ENCODE measurements at regions not wholly inside any gene's neighbourhood (a gene's known extent, or its start where the extent isn't known, plus 50 kb on each side); places are given as distances from the start of the nearest gene placed in this dataset.

GRCh38 chr4:13316354-13316753, 167.8 kb downstream of the RAB28 start:
- peak; percentile 36 to 58 for DNase-seq

GRCh38 chr4:13313856-13314255, 170.3 kb downstream of the RAB28 start:
- no peak for DNase-seq

GRCh38 chr4:13312264-13312663, 171.9 kb downstream of the RAB28 start:
- DNase-seq: no peak

- no peak for DNase-seq
Measured at GRCh38 chr4:13309751-13310150, 174.4 kb downstream of the RAB28 start.

GRCh38 chr4:13306356-13306755, 177.8 kb downstream of the RAB28 start:
- DNase-seq: no peak

- DNase-seq: no peak
Measured at GRCh38 chr4:13302876-13303275, 181.3 kb downstream of the RAB28 start.

GRCh38 chr4:13299343-13299742, 184.8 kb downstream of the RAB28 start:
- no peak for DNase-seq

GRCh38 chr4:13298655-13299054, 185.5 kb downstream of the RAB28 start:
- DNase-seq: no peak

GRCh38 chr4:13296986-13297385, 187.2 kb downstream of the RAB28 start:
- DNase-seq: no peak

- no peak for DNase-seq
Measured at GRCh38 chr4:13294961-13295605, 189.1 kb downstream of the RAB28 start.

- no peak for DNase-seq
Measured at GRCh38 chr4:13292372-13292771, 191.8 kb downstream of the RAB28 start.

- DNase-seq: no peak
Measured at GRCh38 chr4:13289391-13289790, 194.7 kb downstream of the RAB28 start.

GRCh38 chr4:13285336-13285735, 198.8 kb downstream of the RAB28 start:
- DNase-seq: no peak

- DNase-seq: no peak
Measured at GRCh38 chr4:13284932-13285331, 199.2 kb downstream of the RAB28 start.

- DNase-seq: no peak
Measured at GRCh38 chr4:13276357-13276756, 207.8 kb downstream of the RAB28 start.

GRCh38 chr4:13268703-13269102, 215.4 kb downstream of the RAB28 start:
- DNase-seq: no peak

GRCh38 chr4:13268165-13268564, 216.0 kb downstream of the RAB28 start:
- DNase-seq: no peak

GRCh38 chr4:13267091-13267490, 217.0 kb downstream of the RAB28 start:
- DNase-seq: no peak

GRCh38 chr4:13266687-13267086, 217.5 kb downstream of the RAB28 start:
- DNase-seq: no peak

GRCh38 chr4:13263967-13264525, 220.1 kb downstream of the RAB28 start:
- DNase-seq: no peak

GRCh38 chr4:13262816-13263215, 221.3 kb downstream of the RAB28 start:
- DNase-seq: peak in 1 of 2 experiments; percentile 68

GRCh38 chr4:13261486-13262257, 222.5 kb downstream of the RAB28 start:
- DNase-seq: peak in 1 of 2 experiments; percentile 14

- DNase-seq: no peak
Measured at GRCh38 chr4:13260513-13260912, 223.6 kb downstream of the RAB28 start.

GRCh38 chr4:13250263-13250662, 233.9 kb downstream of the RAB28 start:
- no peak for DNase-seq

Measured in NCI-H526 (cell line).